ENCODE measurements at regions not wholly inside any gene's neighbourhood (a gene's known extent, or its start where the extent isn't known, plus 50 kb on each side); places are given as distances from the start of the nearest gene placed in this dataset.

GRCh38 chr11:82556210-82556609, 177.5 kb downstream of the FAM181B start:
- TF ChIP-seq CTCF (conservative IDR thresholded peaks at IDR 0.05 in 1 of 2, IDR thresholded peaks at IDR 0.05 in 1 of 2; ENCODE audit: extremely low read depth in 1 of 2, insufficient read depth in 1 of 2, low read depth in 1 of 2, low read length in 2 of 2) = no peak
- TF ChIP-seq EZH2 (IDR thresholded peaks at IDR 0.05; ENCODE audit: borderline replicate concordance, low read length) = no peak

Measured in mammary epithelial cell (primary cell).